ENCODE measurements at regions not wholly inside any gene's neighbourhood (a gene's known extent, or its start where the extent isn't known, plus 50 kb on each side); places are given as distances from the start of the nearest gene placed in this dataset.

DNA sequence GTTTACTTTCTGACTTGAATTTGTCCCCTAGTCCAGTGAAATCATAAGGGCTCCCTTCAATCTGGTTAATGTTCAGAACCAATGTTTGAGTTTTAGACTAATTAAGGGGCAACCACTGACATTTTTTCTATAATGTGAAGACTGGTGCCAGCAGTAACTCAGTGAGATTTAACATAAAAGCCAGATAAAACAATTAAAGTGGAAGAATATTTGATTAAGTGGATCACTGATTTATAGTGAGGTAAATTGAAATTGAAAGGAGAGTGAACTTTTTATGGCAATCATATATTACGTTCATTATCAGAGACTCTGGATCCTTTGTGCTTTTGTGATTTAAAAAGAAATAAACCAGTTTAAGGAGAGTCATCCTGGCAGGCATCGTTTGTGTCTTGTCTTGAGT is 246.8 kb downstream of the GATA3 start:
- TF ChIP-seq, protein P1, sequence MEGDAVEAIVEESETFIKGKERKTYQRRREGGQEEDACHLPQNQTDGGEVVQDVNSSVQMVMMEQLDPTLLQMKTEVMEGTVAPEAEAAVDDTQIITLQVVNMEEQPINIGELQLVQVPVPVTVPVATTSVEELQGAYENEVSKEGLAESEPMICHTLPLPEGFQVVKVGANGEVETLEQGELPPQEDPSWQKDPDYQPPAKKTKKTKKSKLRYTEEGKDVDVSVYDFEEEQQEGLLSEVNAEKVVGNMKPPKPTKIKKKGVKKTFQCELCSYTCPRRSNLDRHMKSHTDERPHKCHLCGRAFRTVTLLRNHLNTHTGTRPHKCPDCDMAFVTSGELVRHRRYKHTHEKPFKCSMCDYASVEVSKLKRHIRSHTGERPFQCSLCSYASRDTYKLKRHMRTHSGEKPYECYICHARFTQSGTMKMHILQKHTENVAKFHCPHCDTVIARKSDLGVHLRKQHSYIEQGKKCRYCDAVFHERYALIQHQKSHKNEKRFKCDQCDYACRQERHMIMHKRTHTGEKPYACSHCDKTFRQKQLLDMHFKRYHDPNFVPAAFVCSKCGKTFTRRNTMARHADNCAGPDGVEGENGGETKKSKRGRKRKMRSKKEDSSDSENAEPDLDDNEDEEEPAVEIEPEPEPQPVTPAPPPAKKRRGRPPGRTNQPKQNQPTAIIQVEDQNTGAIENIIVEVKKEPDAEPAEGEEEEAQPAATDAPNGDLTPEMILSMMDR (IDR thresholded peaks at IDR 0.05; ENCODE audit: unreplicated experiment), result no peak
- peaks cover 14% of the 10 kb centered on the region for H3K4me1 Mint-ChIP-seq (ENCODE audit: unreplicated experiment)
- no peaks in the 10 kb centered on the region for H3K36me3 Mint-ChIP-seq (ENCODE audit: low read depth, unreplicated experiment)
- DNase-seq (ENCODE audit: low spot score), result no peak
- no peak overlapping the region for H3K4me3 Mint-ChIP-seq (ENCODE audit: unreplicated experiment)
- no peak overlapping the region for H3K27ac Mint-ChIP-seq (ENCODE audit: unreplicated experiment)
- H3K27me3 Mint-ChIP-seq (ENCODE audit: unreplicated experiment), result no peaks in the 10 kb centered on the region
- no peaks in the 10 kb centered on the region for H3K9me3 Mint-ChIP-seq (ENCODE audit: unreplicated experiment)

DNA sequence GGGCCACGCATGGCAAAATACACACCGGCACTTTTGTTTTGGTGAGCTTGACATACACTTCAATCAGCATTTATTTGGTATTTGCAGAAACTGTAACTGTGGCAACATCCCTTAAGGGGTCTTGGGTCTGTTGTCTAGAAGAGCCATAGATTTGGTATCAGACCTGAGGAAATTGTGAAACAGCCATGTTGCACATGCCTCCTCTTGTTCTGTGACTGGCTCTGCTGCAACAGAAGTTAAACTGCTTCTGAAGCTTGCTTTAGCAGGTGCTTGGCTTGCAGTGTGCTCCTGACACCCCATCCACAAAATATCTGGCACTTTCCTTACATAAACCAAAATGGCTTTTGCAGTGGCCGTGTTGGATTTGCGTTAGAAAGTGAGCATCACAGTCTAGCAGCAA is 247.3 kb downstream of the GATA3 start:
- H3K4me3 Mint-ChIP-seq (ENCODE audit: unreplicated experiment), result no peak overlapping the region
- DNase-seq (ENCODE audit: low spot score), result no peak
- H3K27me3 Mint-ChIP-seq (ENCODE audit: unreplicated experiment), result no peaks in the 10 kb centered on the region
- no peaks in the 10 kb centered on the region for H3K36me3 Mint-ChIP-seq (ENCODE audit: low read depth, unreplicated experiment)
- H3K27ac Mint-ChIP-seq (ENCODE audit: unreplicated experiment), result no peak overlapping the region
- no peaks in the 10 kb centered on the region for H3K9me3 Mint-ChIP-seq (ENCODE audit: unreplicated experiment)
- TF ChIP-seq, protein P1 (IDR thresholded peaks at IDR 0.05; ENCODE audit: unreplicated experiment), result no peak
- peaks cover 14% of the 10 kb centered on the region for H3K4me1 Mint-ChIP-seq (ENCODE audit: unreplicated experiment)

DNA sequence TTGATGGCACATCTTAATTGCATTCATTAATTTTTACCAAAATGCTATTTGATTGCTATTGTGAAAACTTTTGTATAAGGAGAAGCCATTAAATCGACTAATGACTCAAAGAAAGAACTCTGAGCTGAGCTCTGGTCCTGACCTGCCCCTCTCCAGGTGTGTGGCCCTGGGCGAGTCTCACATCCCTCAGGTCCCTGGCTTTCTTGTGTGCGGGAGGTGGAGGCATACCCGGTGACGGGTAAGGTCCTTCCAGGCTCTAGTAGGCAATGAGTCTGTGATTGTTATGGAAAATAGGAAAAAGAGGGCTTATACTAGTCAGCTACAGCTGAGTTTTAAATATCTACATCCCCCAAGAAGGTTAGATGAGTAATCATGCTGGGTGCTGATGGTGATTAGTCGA is 248.1 kb downstream of the GATA3 start:
- no peak overlapping the region for H3K27ac Mint-ChIP-seq (ENCODE audit: unreplicated experiment)
- H3K4me3 Mint-ChIP-seq (ENCODE audit: unreplicated experiment), result no peak overlapping the region
- H3K36me3 Mint-ChIP-seq (ENCODE audit: low read depth, unreplicated experiment), result no peaks in the 10 kb centered on the region
- TF ChIP-seq, protein P1 (IDR thresholded peaks at IDR 0.05; ENCODE audit: unreplicated experiment), result no peak
- H3K27me3 Mint-ChIP-seq (ENCODE audit: unreplicated experiment), result no peaks in the 10 kb centered on the region
- no peak for DNase-seq (ENCODE audit: low spot score)
- H3K9me3 Mint-ChIP-seq (ENCODE audit: unreplicated experiment), result no peaks in the 10 kb centered on the region
- H3K4me1 Mint-ChIP-seq (ENCODE audit: unreplicated experiment), result peaks cover 14% of the 10 kb centered on the region

DNA sequence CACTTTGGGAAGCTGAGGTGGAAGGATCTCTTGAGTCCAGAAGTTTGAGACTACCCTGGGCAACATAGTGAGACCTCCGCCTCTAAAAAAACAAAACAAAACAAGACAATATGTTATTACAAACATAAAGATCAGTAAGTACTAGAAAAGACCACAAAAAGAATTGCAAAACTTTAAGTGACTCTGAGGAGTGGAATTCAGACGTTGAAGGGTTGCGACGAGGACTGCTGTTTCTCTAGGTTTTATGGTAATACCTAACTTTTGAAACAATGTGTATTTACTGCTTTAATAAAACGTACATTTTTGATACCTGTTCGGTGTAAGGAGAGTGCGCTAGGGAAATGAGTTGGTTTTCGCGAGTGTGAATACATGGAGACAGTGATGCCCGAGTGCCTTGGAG is 250.4 kb downstream of the GATA3 start:
- no peaks in the 10 kb centered on the region for H3K9me3 Mint-ChIP-seq (ENCODE audit: unreplicated experiment)
- no peaks in the 10 kb centered on the region for H3K27me3 Mint-ChIP-seq (ENCODE audit: unreplicated experiment)
- DNase-seq (ENCODE audit: low spot score), result no peak
- TF ChIP-seq, protein P1 (IDR thresholded peaks at IDR 0.05; ENCODE audit: unreplicated experiment), result no peak
- no peak overlapping the region for H3K4me3 Mint-ChIP-seq (ENCODE audit: unreplicated experiment)
- H3K27ac Mint-ChIP-seq (ENCODE audit: unreplicated experiment), result no peak overlapping the region
- H3K36me3 Mint-ChIP-seq (ENCODE audit: low read depth, unreplicated experiment), result no peaks in the 10 kb centered on the region
- H3K4me1 Mint-ChIP-seq (ENCODE audit: unreplicated experiment), result no peaks in the 10 kb centered on the region

- no peak for DNase-seq (ENCODE audit: low spot score)
- Mint-ChIP-seq H3K27ac (ENCODE audit: unreplicated experiment) (no peak overlapping the region), H3K4me3 (ENCODE audit: unreplicated experiment) (no peak overlapping the region), H3K36me3 (ENCODE audit: low read depth, unreplicated experiment) (no peaks in the 10 kb centered on the region), H3K9me3 (ENCODE audit: unreplicated experiment) (no peaks in the 10 kb centered on the region), H3K27me3 (ENCODE audit: unreplicated experiment) (no peaks in the 10 kb centered on the region), H3K4me1 (ENCODE audit: unreplicated experiment) (no peaks in the 10 kb centered on the region)
- TF ChIP-seq, protein P1 (IDR thresholded peaks at IDR 0.05; ENCODE audit: unreplicated experiment), result no peak
Measured at GRCh38 chr10:8305876-8306652, 251.6 kb downstream of the GATA3 start.
